ENCODE measurements at regions not wholly inside any gene's neighbourhood (a gene's known extent, or its start where the extent isn't known, plus 50 kb on each side); places are given as distances from the start of the nearest gene placed in this dataset.

- TF ChIP-seq ARNTL (CRISPR knock-in tag; IDR thresholded peaks at IDR 0.05; ENCODE audit: borderline replicate concordance, low read depth) (no peak), ZNF70 (CRISPR knock-in tag; IDR thresholded peaks at IDR 0.05) (no peak), ZFP30 (CRISPR knock-in tag; IDR thresholded peaks at IDR 0.05) (no peak), CREB5 (CRISPR knock-in tag; IDR thresholded peaks at IDR 0.05; ENCODE audit: low read depth) (no peak), TCF4 (CRISPR knock-in tag; IDR thresholded peaks at IDR 0.05; ENCODE audit: borderline replicate concordance) (no peak), SNAI2 (CRISPR knock-in tag; IDR thresholded peaks at IDR 0.05) (no peak), RARB (CRISPR knock-in tag; IDR thresholded peaks at IDR 0.05) (no peak), OSR1 (CRISPR knock-in tag; IDR thresholded peaks at IDR 0.05) (no peak), ZNF8 (CRISPR knock-in tag; IDR thresholded peaks at IDR 0.05) (no peak), BACH2 (CRISPR knock-in tag; IDR thresholded peaks at IDR 0.05; ENCODE audit: borderline replicate concordance) (no peak), ISL1 (CRISPR knock-in tag; IDR thresholded peaks at IDR 0.05) (no peak), PATZ1 (CRISPR knock-in tag; IDR thresholded peaks at IDR 0.05; ENCODE audit: borderline replicate concordance) (no peak), CSDC2 (CRISPR knock-in tag; IDR thresholded peaks at IDR 0.05) (no peak), ZC3H10 (CRISPR knock-in tag; IDR thresholded peaks at IDR 0.05) (no peak), ESRRG (CRISPR knock-in tag; IDR thresholded peaks at IDR 0.05) (no peak), CSRNP3 (CRISPR knock-in tag; IDR thresholded peaks at IDR 0.05) (no peak), TOX (CRISPR knock-in tag; IDR thresholded peaks at IDR 0.05; ENCODE audit: borderline replicate concordance) (no peak), PPARA (CRISPR knock-in tag; IDR thresholded peaks at IDR 0.05; ENCODE audit: borderline replicate concordance) (no peak)
- no peak for ATAC-seq
Observed at GRCh38 chr15:97077975-97078374, 747.5 kb downstream of the NR2F2 start.

DNA sequence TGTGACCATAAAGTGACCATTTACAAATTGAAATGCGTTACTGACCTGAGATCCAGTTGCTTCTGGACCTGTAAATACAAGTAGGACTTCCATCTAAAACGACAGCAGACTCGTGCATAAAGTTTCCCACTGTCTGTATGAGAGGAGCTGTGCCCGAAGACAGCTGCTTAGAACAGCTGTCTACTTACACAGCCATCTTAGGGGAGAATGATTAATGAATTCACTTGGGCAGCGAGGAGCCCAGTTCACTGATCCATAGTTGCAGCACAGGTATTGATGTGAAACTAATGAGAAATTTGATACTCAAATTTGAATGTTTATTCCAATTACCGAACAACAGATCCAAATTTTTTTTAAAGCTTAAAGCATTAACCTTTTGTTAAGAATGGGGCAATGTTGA lies 748.1 kb downstream of the NR2F2 start:
- no peak for ATAC-seq
- no peak for TF ChIP-seq BACH2 (CRISPR knock-in tag; IDR thresholded peaks at IDR 0.05; ENCODE audit: borderline replicate concordance)
- no peak for TF ChIP-seq ZFP30 (CRISPR knock-in tag; IDR thresholded peaks at IDR 0.05)
- TF ChIP-seq CSRNP3 (CRISPR knock-in tag; IDR thresholded peaks at IDR 0.05), result no peak
- TF ChIP-seq RARB (CRISPR knock-in tag; IDR thresholded peaks at IDR 0.05), result no peak
- no peak for TF ChIP-seq ARNTL (CRISPR knock-in tag; IDR thresholded peaks at IDR 0.05; ENCODE audit: borderline replicate concordance, low read depth)
- no peak for TF ChIP-seq TOX (CRISPR knock-in tag; IDR thresholded peaks at IDR 0.05; ENCODE audit: borderline replicate concordance)

- TF ChIP-seq ZNF565 (CRISPR knock-in tag; conservative IDR thresholded peaks at IDR 0.05; ENCODE audit: low read depth) (no peak), ZNF8 (CRISPR knock-in tag; IDR thresholded peaks at IDR 0.05) (no peak), CSRNP3 (CRISPR knock-in tag; IDR thresholded peaks at IDR 0.05) (no peak), SNAI2 (CRISPR knock-in tag; IDR thresholded peaks at IDR 0.05) (no peak)
- TF ChIP-seq, protein P1, sequence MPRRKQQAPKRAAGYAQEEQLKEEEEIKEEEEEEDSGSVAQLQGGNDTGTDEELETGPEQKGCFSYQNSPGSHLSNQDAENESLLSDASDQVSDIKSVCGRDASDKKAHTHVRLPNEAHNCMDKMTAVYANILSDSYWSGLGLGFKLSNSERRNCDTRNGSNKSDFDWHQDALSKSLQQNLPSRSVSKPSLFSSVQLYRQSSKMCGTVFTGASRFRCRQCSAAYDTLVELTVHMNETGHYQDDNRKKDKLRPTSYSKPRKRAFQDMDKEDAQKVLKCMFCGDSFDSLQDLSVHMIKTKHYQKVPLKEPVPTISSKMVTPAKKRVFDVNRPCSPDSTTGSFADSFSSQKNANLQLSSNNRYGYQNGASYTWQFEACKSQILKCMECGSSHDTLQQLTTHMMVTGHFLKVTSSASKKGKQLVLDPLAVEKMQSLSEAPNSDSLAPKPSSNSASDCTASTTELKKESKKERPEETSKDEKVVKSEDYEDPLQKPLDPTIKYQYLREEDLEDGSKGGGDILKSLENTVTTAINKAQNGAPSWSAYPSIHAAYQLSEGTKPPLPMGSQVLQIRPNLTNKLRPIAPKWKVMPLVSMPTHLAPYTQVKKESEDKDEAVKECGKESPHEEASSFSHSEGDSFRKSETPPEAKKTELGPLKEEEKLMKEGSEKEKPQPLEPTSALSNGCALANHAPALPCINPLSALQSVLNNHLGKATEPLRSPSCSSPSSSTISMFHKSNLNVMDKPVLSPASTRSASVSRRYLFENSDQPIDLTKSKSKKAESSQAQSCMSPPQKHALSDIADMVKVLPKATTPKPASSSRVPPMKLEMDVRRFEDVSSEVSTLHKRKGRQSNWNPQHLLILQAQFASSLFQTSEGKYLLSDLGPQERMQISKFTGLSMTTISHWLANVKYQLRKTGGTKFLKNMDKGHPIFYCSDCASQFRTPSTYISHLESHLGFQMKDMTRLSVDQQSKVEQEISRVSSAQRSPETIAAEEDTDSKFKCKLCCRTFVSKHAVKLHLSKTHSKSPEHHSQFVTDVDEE (CRISPR knock-in tag; IDR thresholded peaks at IDR 0.05), result no peak
- no peak for ATAC-seq
Observed at GRCh38 chr15:97081666-97082226, 751.2 kb downstream of the NR2F2 start.

Data from SK-N-SH treated with all-trans-retinoic acid at 6 μM for 48 hours (cell line).